Non-pigmented ciliary epithelial cell (primary cell): ENCODE measurements at regions not wholly inside any gene's neighbourhood (a gene's known extent, or its start where the extent isn't known, plus 50 kb on each side); places are given as distances from the start of the nearest gene placed in this dataset.

ENCODE experiments used
- DNase-seq: peaks from one replicate; pipeline ENCODE4 v3.0.0-alpha.2; 2010; ENCODE audit warnings: low read depth

DNA sequence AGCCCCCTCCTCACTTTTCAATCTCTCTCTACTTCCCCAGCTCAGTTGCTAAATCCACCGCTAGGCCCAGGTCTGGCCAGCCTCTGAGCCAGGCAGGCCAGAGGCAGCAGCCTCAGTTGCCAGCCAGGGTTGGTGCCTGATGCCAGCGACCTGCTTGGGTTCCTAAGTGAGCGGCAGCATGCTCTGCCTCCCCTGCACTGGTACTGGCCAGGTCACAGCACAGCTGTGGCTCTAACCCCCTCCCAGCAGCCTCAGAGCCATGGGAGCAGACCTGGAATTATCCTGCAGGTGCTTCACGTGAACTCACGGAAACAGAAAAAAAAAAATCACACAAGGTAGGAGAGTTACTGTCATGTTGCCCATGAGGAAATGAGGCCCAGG lies 82.5 kb upstream of the ATF3 start:
- no peak for DNase-seq

DNA sequence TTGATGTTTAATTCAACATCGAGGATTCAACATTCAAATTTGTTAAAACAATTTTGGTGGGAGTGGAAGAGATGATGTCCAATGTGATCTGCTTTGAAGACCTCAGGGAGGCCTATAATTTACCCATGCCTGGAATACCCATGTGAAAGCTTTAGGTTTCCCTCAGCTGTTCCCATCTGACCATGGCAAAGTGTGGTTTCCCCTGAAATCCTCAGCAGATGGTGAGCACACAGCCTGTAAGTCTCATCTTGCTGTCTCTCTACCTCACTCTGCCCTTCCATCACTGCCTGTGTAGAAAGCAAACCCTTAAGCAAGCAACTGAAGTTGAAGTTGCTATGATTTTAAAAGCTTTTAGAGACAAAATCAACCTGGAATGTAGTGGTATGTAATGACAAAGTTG lies 80.1 kb upstream of the ATF3 start:
- no peak for DNase-seq

- no peak for DNase-seq
Measured at GRCh38 chr1:212529211-212529741, 79.3 kb upstream of the ATF3 start.

DNA sequence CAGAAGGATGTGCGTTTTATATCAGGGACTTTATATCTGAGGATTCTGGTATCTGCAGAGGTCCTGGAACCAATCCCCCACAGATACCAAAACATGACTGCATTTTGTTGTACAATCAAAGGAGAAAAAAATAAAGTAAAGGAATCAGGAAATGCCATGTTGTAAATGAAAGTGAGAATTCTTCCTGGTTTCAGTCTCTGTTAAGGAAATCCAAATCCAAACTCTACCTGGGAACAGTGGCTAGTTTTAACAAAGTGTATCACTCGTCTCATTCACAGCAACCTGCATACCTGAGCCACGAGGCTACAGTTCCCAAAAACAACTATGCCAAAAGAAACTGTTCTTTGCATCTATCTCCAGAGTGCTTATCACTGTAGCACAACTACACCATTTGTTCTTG lies 77.3 kb upstream of the ATF3 start:
- no peak for DNase-seq

DNA sequence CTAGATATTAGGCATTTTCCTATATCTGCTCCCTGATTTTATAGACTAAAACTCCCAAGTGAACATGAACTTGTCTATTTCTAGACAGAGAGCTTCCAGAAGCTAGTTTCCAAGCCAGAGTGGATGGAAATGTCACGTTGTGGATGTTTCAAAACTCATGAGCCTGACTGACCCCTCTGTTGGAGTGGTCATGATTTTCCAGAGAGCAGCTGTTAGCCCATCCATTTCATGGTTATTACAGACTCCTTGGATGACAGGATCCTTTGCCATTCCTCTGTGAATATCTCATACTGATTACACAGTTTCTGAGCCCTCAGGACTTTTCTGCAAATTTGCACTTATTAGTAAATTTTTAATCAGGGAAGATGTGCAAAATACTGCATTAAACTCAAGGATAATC lies 76.8 kb upstream of the ATF3 start:
- DNase-seq = no peak

DNA sequence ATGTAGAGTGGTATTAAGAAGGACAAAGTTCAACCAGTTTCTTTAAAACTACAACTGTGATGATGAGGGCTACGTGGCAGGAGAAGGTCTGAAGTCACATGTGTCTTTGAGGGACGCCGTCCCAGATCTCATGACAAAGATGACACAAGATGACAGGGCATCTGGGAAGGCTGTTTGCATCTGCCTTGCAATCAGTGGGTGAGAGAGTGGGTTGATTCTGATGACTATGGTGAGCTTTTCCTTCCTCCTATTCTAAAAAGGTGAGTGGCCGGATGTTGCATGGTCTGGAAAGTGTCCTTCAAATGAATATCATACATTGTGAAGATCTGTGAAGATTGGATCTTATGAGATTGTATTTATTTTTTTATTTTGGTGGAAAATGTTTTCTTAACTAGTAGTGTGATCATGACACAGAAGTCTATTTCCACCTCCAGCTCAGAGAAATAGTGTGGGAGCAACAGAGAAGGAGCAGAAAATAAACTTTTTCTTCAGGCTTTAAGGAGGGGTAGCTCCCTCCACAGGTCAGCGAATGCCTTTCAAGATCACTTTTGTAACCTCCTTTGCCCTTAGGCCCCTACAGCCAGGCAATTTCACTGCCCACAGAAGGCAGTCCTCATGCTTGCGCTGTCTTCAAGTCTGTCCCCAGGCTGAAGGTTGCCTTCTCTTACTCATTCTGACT lies 76.0 kb upstream of the ATF3 start:
- no peak for DNase-seq

DNA sequence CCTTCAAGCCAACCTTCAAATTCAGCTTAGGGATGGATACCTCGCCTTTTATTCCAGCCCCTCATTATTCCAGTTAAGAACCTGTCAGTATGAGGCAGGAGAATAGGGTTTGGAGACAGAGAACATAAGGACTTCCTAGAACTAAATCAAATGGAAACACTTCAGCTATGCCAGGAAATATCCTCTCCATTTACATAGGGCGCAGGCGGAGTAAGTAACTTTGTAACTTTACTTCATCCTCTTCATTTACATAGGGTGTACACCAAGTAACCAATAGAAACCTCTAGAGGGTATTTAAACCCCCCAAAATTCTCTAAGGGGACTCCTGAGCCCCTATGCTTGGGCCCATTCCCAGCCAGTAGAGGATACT lies 75.4 kb upstream of the ATF3 start:
- DNase-seq = no peak

- DNase-seq = no peak
Measured at GRCh38 chr1:212536586-212536985, 72.0 kb upstream of the ATF3 start.

GRCh38 chr1:212537610-212538009 lies 71.0 kb upstream of the ATF3 start:
- DNase-seq = no peak

- DNase-seq = no peak
Measured at GRCh38 chr1:212539737-212540430, 68.7 kb upstream of the ATF3 start.

- no peak for DNase-seq
Measured at GRCh38 chr1:212542761-212543187, 65.8 kb upstream of the ATF3 start.

GRCh38 chr1:212544110-212544509 lies 64.5 kb upstream of the ATF3 start:
- no peak for DNase-seq

- DNase-seq = no peak
Measured at GRCh38 chr1:212545941-212546635, 62.5 kb upstream of the ATF3 start.

DNA sequence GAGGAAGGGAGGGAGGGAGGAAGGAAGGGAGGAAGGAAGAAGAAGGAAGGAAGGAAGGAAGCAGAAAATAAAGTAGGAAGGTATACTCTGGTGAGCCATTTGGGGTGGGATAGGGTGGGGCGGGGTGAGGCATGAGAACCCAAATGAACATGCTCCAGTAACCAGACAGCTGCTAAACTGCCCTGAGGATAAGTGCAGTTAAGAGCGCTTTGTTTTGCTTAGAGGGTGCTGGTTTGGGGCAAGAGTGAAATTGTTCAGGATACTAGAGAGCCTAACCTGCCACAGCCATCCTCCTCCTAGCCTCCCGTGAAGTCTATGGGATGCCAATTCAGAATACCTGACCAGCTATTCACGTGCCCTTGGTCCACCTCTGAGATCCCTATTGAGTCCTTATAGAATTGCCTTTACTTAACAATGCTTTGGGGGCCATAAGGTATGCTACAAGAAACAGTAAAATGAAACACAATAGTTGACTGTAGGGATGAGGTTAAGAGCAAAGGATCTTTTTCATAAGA lies 59.0 kb upstream of the ATF3 start:
- no peak for DNase-seq

DNA sequence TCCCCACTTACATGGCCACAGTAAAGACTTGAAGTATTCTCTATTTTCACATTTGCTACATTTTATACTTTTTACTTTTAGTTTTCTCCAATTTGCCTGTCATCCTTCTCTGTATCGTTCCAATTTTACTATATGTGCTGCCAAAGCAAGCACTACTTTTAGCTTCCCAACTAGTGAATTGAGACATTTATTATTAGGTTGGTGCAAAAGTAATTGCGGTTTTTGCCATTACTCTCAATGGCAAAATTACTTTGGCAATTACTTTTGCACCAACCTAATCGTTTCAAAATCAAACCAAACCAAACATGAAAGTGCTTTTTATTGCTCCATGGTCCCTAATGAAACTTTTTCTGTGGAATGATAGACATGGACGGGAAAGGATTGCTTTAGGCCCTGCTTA lies 56.6 kb upstream of the ATF3 start:
- DNase-seq = no peak

GRCh38 chr1:212553676-212554075 lies 54.9 kb upstream of the ATF3 start:
- no peak for DNase-seq

DNA sequence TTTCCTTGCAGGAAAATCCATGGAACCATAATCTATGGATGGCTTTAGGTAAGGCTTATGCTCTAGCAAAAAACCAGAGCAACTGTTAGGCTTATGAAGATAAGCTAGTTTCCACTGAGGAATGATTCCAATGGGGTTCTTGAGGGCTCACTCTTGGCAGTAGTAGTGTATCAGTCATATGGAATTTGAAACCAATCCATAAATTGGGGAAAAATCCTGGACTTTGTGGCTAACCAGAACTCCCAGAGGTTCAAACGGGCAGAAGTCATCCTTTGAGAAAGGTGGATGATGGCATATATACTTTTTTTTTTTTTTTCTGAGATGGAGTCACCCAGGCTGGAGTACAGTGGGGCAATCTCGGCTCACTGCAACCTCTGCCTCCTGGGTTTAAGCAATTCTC lies 54.2 kb upstream of the ATF3 start:
- no peak for DNase-seq

- no peak for DNase-seq
Measured at GRCh38 chr1:212555426-212555825, 53.1 kb upstream of the ATF3 start.

- no peak for DNase-seq
Measured at GRCh38 chr1:212556822-212557549, 51.6 kb upstream of the ATF3 start.

DNA sequence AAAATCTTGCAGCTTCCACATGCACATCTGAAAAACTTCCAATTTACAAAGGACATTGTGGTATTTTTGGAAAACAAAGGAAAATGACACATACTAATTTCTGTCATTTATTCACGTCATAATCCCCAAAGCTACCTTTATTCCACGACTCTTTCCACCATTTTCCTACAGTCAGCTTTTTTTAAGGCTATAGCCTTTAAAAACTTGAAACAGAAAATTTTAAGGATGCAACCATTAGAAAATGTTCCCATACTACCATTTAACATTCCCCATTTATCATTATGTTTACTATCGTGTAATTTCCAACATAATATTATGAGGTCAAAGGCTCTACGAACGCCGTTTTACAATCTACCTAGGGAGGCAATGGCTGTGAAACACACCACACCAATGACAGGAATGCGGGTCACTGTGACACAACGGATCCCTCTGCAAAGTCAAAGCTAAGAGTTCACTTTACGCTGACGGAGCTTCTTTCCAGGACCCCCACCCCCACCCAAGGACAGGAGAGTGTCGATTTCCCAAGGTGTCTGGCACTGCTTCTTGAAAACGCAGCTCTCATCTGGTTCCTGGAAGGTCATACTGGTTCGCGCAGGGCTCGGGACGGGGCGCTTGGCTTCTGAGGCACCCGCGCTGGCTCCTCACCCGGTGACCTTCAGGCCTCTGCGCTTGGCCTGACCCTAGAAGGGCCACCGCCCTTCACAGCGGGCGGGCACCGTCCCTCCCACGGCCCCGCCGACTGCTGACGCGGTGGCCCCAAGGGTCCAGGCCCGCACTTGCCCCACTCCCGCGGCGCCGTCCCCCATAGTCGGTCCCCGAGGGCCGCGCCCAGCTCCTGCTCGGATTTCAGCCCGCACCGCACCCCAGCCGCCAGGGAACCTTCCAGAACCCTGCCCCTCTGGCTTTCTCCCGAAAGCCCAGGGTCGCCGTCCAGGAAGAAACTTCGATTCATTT lies 50.5 kb upstream of the ATF3 start:
- DNase-seq = no peak
